GM12875 (cell line): ENCODE measurements at regions not wholly inside any gene's neighbourhood (a gene's known extent, or its start where the extent isn't known, plus 50 kb on each side); places are given as distances from the start of the nearest gene placed in this dataset.

Experiments
- H3K4me3 ChIP-seq: one replicate; pipeline ENCODE4 v1.5.1; 2011; ENCODE audit warnings: low read depth, low read length, control low read depth
- CTCF ChIP-seq: IDR thresholded peaks from 2 replicates; pipeline ENCODE4 v1.5.1; 2011; ENCODE audit warnings: low read depth, mild to moderate bottlenecking, control low read depth, inconsistent platforms, low read length, moderate library complexity, borderline replicate concordance; ENCODE audit not compliant: insufficient read depth

- no peak overlapping the region for H3K4me3 ChIP-seq
- no peak for TF ChIP-seq CTCF
Observed at GRCh38 chr12:94721173-94721572, 70.8 kb upstream of the TMCC3 start.

DNA sequence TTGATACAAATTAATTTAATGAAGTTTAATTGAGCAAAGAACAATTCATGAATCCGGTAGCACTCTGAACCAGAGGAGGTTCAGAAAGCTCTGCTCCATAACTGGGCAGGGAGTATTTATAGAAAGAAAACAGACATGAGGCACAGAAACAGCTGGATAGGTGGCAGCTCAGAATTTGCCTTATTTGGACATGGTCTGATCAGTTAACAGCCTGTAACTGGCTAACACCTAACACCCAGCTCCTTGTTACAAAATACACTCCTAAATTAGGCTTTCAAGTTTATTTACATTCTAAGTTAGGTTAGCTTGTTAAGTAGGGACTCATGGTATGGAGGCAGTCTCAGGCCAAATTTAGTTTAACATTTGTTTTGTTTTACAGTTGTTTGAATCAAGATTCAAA is 67.8 kb upstream of the TMCC3 start:
- no peak overlapping the region for H3K4me3 ChIP-seq
- TF ChIP-seq CTCF: no peak

DNA sequence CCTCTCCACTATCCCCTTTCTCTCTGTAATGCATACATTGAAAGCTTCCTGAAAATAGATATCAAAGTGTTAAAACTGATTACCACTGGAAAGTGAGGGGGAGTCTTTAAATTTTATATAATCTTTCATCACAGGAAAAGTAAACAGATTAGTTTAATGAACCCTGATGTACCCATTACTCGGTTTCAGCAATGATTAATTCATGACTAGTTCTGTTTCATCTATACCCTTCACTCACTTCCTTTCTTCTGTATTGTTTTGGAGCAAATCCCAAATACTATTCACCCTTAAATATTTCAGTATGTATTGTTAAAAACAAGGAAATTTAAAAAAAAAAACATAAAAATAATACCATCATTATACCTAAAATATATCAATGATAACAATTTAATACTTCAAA is 67.3 kb upstream of the TMCC3 start:
- no peak overlapping the region for H3K4me3 ChIP-seq
- no peak for TF ChIP-seq CTCF

GRCh38 chr12:94717108-94717507 is 66.8 kb upstream of the TMCC3 start:
- no peak overlapping the region for H3K4me3 ChIP-seq
- TF ChIP-seq CTCF: no peak

GRCh38 chr12:94716339-94716738 is 66.0 kb upstream of the TMCC3 start:
- no peak overlapping the region for H3K4me3 ChIP-seq
- no peak for TF ChIP-seq CTCF

DNA sequence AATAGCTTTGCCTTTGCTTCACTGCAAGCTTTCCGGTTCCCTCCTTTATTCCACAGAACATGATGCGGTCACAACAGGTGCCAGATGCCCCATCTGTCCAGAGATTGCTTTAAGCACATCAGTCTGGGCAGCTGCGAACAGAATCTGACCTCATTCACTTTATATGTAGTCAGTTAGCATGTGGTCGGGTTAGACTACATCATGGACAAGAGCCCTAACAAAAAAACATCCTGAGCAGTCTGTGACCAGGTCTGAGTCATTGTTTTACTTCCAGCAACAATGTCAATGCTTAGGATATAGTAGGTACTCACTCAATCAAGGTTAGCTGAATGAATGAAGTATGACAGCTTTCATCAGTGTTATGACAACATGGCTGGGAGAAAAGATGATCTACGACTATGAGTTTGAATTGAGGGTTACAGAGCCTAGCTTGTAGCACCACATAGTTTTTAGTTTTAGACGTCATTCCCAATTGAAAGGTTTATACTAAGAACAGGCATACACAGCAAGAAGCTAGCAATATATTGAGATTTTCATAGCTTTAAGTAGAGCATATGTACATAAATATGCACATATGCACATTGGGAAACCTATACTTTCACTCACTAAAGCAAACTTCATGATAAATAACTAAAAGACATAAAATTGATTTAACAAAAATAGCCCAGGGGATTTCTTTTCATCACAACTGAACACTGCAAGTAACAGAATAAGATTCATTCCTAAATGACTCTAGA is 64.2 kb upstream of the TMCC3 start:
- no peak for TF ChIP-seq CTCF
- H3K4me3 ChIP-seq: no peak overlapping the region

- TF ChIP-seq CTCF: no peak
- H3K4me3 ChIP-seq: no peak overlapping the region
Observed at GRCh38 chr12:94712815-94713515, 62.6 kb upstream of the TMCC3 start.
